Transverse colon (tissue), 4 donors: ENCODE measurements at regions not wholly inside any gene's neighbourhood (a gene's known extent, or its start where the extent isn't known, plus 50 kb on each side); places are given as distances from the start of the nearest gene placed in this dataset.

Source experiments
- DNase-seq: peaks from one replicate; pipeline ENCODE4 v3.0.0-alpha.2; 2019
- H3K27ac ChIP-seq, 4 donors: fragments of 200-600 bp; sonication (generic); 2 replicates each; pipeline ENCODE4 v1.5.1; 2016 to 2018; ENCODE audit warnings: inconsistent platforms in 4 of 4
- H3K27me3 ChIP-seq: fragments of 200-600 bp; sonication (generic); 2 replicates; pipeline ENCODE4 v1.5.1; 2017; ENCODE audit warnings: inconsistent platforms
- H3K36me3 ChIP-seq, 4 donors: fragments of 200-600 bp; sonication (generic); 2 replicates each; pipeline ENCODE4 v1.5.1; 2017 to 2019; ENCODE audit warnings: inconsistent platforms in 4 of 4
- H3K4me1 ChIP-seq, 4 donors: fragments of 200-600 bp; sonication (generic); 2 replicates each; pipeline ENCODE4 v1.5.1; 2017 to 2020; ENCODE audit warnings: inconsistent platforms in 4 of 4
- H3K4me3 ChIP-seq, 4 donors: fragments of 200-600 bp; sonication (generic); 1 replicate in 1 of 4; 2 replicates in 3 of 4; pipeline versions ENCODE4 v1.5.1 to v1.6.1; 2017 to 2019; ENCODE audit warnings: inconsistent platforms in 4 of 4
- H3K9me3 ChIP-seq, 2 donors: fragments of 200-600 bp; sonication (generic); 2 replicates each; pipeline ENCODE4 v1.5.1; 2017 to 2019; ENCODE audit warnings: inconsistent platforms in 2 of 2
- EP300 ChIP-seq: sonication (generic); formaldehyde crosslinking; IDR thresholded peaks from one replicate; pipeline ENCODE4 v1.6.1; 2017; ENCODE audit warnings: antibody characterized with exemption, low read depth
- POLR2A ChIP-seq: fragments of 450-650 bp; IDR thresholded peaks from one replicate; pipeline ENCODE4 v1.6.1; 2016; ENCODE audit warnings: antibody characterized with exemption, mild to moderate bottlenecking, moderate library complexity
- POLR2AphosphoS5 ChIP-seq, 3 donors: sonication (generic); formaldehyde crosslinking; IDR thresholded peaks; one replicate each; pipeline ENCODE4 v1.6.1; 2016; ENCODE audit warnings: antibody characterized with exemption in 3 of 3
- WGBS, 2 donors: methylation state at CpG; one replicate each; pipeline ENCODE4 v1.1.5; 2018; ENCODE audit warnings: low coverage in 1 of 2; 5-methylcytosine and 5-hydroxymethylcytosine counted together
- in situ Hi-C, 4 donors: fragments of 200-750 bp; cut with MboI; loops; one replicate each; pipeline versions ENCODE4 v1.15.0 to v1.15.1; 2017; ENCODE audit warnings: low sequenced_read_pairs in 3 of 4, low pct_ligation_motif_present in 1 of 4, low pct_unique_long_range_greater_than_20kb in 1 of 4
- intact Hi-C: fragments of 100-400 bp; cut with DNase I; formaldehyde crosslinking; loops from one replicate; pipeline ENCODE4 v1.15.1; 2023; ENCODE audit warnings: low total_unique reads
- TF ChIP-seq, protein P1 (sequence below), 5 experiments: fragments of 200-600 bp in 3 of 5; fragments of 450-650 bp in 2 of 5; sonication (generic) in 3 of 5; IDR thresholded peaks; 1 replicate in 2 of 5; 2 replicates in 3 of 5; pipeline ENCODE4 v1.5.1; 2016 to 2017; ENCODE audit warnings: antibody characterized with exemption in 5 of 5, inconsistent platforms in 3 of 5, mild to moderate bottlenecking in 2 of 5, moderate library complexity in 1 of 5

DNA sequence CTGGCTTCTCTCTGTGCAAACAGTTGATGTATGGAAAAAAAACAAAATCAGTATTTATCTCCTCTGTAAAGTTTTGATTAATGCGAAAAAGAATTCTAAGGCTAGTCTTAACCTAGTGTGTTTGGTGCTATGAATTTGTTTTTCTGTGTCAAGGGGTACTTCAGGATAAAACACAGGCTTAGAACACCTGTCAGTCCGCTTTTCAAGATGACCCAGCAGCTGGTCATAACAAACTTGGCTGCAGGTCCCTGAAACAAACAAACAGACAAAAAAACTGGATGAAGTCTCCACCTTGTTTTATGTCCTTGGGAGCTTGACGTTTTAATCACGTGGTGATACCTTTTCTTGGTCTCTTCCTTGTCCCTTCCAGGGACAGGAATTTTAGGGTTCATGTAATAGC, 689.3 kb downstream of the UQCRFS1 start:
- Histone ChIP-seq H3K36me3 (no peaks in the 10 kb centered on the region), H3K27me3 (no peaks in the 10 kb centered on the region), H3K4me3 (no peak overlapping the region), H3K27ac (no peak overlapping the region), H3K9me3 (no peaks in the 10 kb centered on the region), H3K4me1 (no peaks in the 10 kb centered on the region)
- no peak for DNase-seq
- no peak for TF ChIP-seq POLR2AphosphoS5 (IDR thresholded peaks at IDR 0.05)
- in situ Hi-C loops = no loop called here
- 44 to 46% methylated on average over 3 to 4 of the region's 4 CpGs for WGBS, 2 donors
- intact Hi-C loops = no loop called here

DNA sequence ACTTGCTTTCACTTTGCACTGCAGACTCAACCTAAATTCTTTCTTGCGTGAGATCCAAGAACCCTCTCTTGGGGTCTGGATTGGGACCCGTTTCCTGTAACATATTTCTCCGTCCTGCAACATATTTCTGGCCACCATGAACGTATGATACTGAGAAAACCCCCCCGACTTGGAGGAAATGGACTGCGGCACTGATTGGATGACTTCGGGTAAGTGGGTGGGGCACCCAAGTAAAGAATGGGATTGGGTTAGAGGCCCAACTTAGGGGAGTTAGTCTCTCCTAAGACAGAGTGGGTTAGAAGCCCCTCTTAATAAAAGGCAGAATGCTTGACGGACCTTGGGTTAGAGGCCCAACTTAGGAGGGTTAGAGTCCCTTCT, 690.4 kb downstream of the UQCRFS1 start:
- in situ Hi-C loops (no loop called here), intact Hi-C loops (no loop called here)
- no peak for DNase-seq
- 91 to 93% methylated on average over 5 to 8 of the region's 8 CpGs for WGBS, 2 donors
- TF ChIP-seq POLR2AphosphoS5 (IDR thresholded peaks at IDR 0.05) = no peak
- TF ChIP-seq, protein P1, sequence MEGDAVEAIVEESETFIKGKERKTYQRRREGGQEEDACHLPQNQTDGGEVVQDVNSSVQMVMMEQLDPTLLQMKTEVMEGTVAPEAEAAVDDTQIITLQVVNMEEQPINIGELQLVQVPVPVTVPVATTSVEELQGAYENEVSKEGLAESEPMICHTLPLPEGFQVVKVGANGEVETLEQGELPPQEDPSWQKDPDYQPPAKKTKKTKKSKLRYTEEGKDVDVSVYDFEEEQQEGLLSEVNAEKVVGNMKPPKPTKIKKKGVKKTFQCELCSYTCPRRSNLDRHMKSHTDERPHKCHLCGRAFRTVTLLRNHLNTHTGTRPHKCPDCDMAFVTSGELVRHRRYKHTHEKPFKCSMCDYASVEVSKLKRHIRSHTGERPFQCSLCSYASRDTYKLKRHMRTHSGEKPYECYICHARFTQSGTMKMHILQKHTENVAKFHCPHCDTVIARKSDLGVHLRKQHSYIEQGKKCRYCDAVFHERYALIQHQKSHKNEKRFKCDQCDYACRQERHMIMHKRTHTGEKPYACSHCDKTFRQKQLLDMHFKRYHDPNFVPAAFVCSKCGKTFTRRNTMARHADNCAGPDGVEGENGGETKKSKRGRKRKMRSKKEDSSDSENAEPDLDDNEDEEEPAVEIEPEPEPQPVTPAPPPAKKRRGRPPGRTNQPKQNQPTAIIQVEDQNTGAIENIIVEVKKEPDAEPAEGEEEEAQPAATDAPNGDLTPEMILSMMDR (IDR thresholded peaks at IDR 0.05) = no peak
- TF ChIP-seq EP300 = no peak
- no peak for TF ChIP-seq POLR2A
- Histone ChIP-seq H3K9me3 (no peaks in the 10 kb centered on the region), H3K27me3 (no peaks in the 10 kb centered on the region), H3K4me1 (no peaks in the 10 kb centered on the region), H3K27ac (no peak overlapping the region), H3K4me3 (no peak overlapping the region), H3K36me3 (no peaks in the 10 kb centered on the region)

DNA sequence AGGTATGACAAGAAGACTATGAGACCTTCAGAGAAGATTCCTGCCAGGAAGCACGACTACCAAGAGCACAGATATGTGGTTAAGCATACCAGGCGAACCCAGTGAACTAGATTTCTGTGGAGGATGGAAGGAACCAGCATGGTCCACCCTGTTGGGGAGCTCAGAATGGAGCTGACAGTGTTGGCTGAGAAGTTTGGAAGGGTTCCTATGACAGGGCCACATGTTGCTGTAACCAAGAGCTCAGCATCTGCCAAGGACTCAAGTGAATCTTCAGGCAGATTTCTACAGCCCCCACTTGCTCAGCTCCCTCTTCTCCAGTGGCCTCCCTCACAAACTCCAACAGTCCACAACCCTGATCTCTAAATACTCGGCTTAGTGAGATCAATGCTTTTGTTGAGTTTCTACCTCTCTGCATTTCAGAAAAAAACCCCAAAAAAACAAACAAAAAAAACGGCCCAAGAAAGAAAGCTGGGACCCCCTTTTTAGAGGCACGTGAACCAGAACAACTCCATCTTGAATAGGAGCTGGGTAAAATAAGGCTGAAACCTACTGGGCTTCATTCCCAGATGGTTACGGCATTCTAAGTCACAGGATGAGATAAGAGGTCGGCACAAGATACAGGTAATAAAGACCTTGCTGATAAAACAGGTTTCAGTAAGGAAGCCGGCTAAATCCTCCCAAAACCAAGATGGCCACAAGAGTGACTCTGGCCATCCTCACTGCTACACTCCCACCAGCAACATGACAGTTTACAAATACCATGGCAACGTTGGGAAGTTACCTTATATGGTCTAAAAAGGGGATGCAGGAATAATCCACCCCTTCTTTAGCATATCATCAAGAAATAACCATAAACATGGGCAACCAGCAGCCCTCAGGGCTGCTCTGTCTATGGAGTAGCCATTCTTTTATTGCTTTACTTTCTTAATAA, 691.1 kb downstream of the UQCRFS1 start:
- no peak overlapping the region for H3K27ac ChIP-seq
- H3K36me3 ChIP-seq = no peaks in the 10 kb centered on the region
- H3K4me3 ChIP-seq = no peak overlapping the region
- H3K27me3 ChIP-seq = no peaks in the 10 kb centered on the region
- intact Hi-C loops = no loop called here
- no peak for DNase-seq
- in situ Hi-C loops = no loop called here
- 66 to 76% methylated on average over 3 to 9 of the region's 9 CpGs for WGBS, 2 donors
- no peak for TF ChIP-seq POLR2A
- TF ChIP-seq, protein P1 (IDR thresholded peaks at IDR 0.05) = no peak
- no peak for TF ChIP-seq EP300
- no peak for TF ChIP-seq POLR2AphosphoS5 (IDR thresholded peaks at IDR 0.05)
- H3K9me3 ChIP-seq = no peaks in the 10 kb centered on the region
- no peaks in the 10 kb centered on the region for H3K4me1 ChIP-seq

DNA sequence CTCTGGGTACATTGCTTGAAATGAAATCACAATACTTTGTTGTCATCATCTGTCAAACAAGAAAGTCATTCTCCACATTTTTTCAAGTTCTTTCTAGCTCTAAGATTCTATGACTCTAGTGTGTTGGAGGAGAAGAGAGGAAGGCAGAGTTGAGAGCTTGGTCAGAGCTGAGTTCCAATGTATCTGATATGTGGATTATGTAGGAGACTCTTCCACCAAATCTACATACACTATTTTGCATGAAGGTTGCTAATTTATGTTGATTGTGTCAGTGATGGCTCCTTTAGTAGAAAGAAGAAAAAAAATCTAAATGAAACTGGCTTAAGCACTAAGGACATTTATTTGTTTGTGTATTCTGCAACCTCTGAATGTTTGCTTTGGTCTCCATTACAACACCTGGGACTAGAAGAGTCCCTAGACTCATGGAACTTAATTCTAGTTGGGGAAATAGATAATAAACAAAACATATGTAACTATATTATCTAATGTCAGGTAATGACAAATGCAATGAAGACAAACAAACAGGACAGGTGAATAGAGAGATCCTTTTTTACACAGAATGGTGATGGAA, 691.9 kb downstream of the UQCRFS1 start:
- Histone ChIP-seq H3K4me3 (no peak overlapping the region), H3K27me3 (no peaks in the 10 kb centered on the region), H3K4me1 (no peaks in the 10 kb centered on the region), H3K36me3 (no peaks in the 10 kb centered on the region), H3K9me3 (no peaks in the 10 kb centered on the region), H3K27ac (no peak overlapping the region)
- in situ Hi-C loops = no loop called here
- TF ChIP-seq POLR2AphosphoS5 (IDR thresholded peaks at IDR 0.05) = no peak
- no peak for DNase-seq
- intact Hi-C loops = no loop called here

DNA sequence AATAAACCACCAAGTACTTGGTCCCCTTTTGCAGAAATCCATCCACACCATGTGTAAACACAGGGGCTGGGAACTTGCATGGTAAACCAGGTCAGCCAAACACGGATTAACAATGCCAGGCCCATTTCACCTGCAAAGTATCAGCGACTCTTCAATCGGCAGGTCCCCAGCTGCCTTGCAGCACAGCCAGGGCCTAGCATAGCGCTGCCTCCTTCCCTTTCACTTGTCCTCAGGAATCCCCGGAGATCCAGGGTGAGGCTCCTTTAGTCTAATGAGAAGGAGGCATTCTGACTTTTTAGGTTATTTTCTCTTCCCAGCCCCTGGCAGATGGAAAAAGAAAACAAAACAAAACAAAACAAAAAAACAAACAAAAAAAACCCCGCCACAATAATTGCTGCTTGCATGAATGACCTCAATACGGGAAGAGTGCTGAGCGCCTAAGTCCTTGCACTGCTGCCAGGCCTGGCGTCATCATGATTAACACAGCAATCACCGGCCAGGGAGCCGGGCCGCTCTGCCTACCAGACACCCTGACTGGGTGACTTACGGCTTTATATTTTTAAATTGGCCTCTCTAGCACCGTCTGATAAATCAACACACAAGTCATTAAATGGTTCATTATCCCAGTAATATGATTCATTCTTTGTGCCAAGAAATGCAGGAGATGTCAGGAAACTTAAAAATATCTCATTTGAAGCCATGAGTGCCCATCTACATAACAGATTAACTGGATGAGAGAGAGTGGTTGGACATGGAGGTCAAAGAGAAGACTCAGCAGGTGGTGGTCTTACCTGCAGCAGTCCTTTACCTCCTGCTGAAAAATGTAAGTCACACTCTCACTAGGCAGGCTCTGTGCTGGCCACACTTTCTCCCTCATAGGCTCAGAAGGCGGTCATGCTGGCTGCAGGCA, 692.7 kb downstream of the UQCRFS1 start:
- TF ChIP-seq POLR2A (no peak), POLR2AphosphoS5 (IDR thresholded peaks at IDR 0.05) (no peak), EP300 (no peak)
- TF ChIP-seq, protein P1 (IDR thresholded peaks at IDR 0.05) = no peak

More for the DNA sequence above, 692.7 kb downstream of the UQCRFS1 start:
- no peak for DNase-seq
- in situ Hi-C loops = no loop called here
- Histone ChIP-seq H3K36me3 (no peaks in the 10 kb centered on the region), H3K4me1 (no peaks in the 10 kb centered on the region), H3K4me3 (no peak overlapping the region), H3K9me3 (no peaks in the 10 kb centered on the region), H3K27me3 (no peaks in the 10 kb centered on the region), H3K27ac (no peak overlapping the region)
- intact Hi-C loops = no loop called here
- WGBS, 2 donors = 77 to 84% methylated on average over 4 to 15 of the region's 15 CpGs
